ENCODE measurements at regions not wholly inside any gene's neighbourhood (a gene's known extent, or its start where the extent isn't known, plus 50 kb on each side); places are given as distances from the start of the nearest gene placed in this dataset.

DNA sequence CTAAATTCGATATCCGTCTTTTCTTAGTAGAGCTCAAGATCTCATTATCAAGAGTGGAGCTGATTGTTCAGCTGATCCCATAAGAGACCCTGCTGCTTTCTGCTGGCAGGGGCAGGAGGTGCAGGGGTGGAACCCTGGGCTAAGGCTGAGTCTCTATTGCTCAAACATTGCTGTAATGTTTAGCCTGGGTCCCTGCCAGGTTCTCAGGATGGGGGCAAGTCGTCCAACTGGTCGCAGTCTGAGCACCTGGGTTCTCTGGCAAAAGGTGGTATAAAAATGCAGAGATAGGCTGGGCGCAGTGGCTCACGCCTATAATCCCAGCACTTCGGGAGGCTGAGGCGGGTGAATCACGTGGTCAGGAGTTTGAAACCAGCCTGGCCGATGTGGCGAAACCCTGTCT lies 62.0 kb upstream of the NRBF2 start:
- TF ChIP-seq, protein P1, sequence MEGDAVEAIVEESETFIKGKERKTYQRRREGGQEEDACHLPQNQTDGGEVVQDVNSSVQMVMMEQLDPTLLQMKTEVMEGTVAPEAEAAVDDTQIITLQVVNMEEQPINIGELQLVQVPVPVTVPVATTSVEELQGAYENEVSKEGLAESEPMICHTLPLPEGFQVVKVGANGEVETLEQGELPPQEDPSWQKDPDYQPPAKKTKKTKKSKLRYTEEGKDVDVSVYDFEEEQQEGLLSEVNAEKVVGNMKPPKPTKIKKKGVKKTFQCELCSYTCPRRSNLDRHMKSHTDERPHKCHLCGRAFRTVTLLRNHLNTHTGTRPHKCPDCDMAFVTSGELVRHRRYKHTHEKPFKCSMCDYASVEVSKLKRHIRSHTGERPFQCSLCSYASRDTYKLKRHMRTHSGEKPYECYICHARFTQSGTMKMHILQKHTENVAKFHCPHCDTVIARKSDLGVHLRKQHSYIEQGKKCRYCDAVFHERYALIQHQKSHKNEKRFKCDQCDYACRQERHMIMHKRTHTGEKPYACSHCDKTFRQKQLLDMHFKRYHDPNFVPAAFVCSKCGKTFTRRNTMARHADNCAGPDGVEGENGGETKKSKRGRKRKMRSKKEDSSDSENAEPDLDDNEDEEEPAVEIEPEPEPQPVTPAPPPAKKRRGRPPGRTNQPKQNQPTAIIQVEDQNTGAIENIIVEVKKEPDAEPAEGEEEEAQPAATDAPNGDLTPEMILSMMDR (IDR thresholded peaks at IDR 0.05; ENCODE audit: extremely low read depth in 1 of 2, insufficient read depth in 1 of 2, low read depth in 1 of 2, low read length in 2 of 2), result no peak
- no peak for TF ChIP-seq POLR2A (IDR thresholded peaks at IDR 0.05; ENCODE audit: low read depth, low read length)
- no peak for TF ChIP-seq POLR2AphosphoS5 (IDR thresholded peaks at IDR 0.05; ENCODE audit: insufficient read depth, low read depth, low read length)
- TF ChIP-seq, protein P2, sequence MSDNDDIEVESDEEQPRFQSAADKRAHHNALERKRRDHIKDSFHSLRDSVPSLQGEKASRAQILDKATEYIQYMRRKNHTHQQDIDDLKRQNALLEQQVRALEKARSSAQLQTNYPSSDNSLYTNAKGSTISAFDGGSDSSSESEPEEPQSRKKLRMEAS (IDR thresholded peaks at IDR 0.05; ENCODE audit: insufficient read depth, insufficient read length), result no peak
- no peak for TF ChIP-seq FOS (IDR thresholded peaks at IDR 0.05; ENCODE audit: borderline replicate concordance, insufficient read depth, low read length)
- TF ChIP-seq GATA2 (IDR thresholded peaks at IDR 0.05; ENCODE audit: insufficient read depth, insufficient read length, low read depth, low read length), result no peak

Measured in endothelial cell of umbilical vein (primary cell).